C1 segment of cervical spinal cord (tissue), 14 donors: ENCODE measurements at regions not wholly inside any gene's neighbourhood (a gene's known extent, or its start where the extent isn't known, plus 50 kb on each side); places are given as distances from the start of the nearest gene placed in this dataset.
"Not testable (repeated sequence)": the region's sequence is repeated elsewhere in the genome, so short reads cannot be mapped to it uniquely, and the experiment has no call there.

Source experiments
- DNase-seq, 14 donors: peaks; one replicate each; lab custom pipeline; 2025; lab: John Stamatoyannopoulos, UW

DNA sequence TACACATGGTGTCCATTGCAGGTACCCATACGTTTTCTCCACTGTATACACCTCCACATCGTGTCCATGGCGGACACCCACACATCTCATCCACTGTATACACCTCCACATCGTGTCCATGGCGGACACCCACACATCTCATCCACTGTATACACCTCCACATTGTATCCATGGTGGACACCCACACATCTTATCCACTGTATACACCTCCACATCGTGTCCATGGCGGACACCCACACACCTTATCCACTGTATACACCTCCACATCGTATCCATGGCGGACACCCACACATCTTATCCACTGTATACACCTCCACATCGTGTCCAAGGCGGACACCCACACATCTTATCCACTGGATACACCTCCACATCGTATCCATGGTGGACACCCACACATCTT lies 50.4 kb upstream of the TTC34 start:
- DNase-seq: not testable (repeated sequence)

DNA sequence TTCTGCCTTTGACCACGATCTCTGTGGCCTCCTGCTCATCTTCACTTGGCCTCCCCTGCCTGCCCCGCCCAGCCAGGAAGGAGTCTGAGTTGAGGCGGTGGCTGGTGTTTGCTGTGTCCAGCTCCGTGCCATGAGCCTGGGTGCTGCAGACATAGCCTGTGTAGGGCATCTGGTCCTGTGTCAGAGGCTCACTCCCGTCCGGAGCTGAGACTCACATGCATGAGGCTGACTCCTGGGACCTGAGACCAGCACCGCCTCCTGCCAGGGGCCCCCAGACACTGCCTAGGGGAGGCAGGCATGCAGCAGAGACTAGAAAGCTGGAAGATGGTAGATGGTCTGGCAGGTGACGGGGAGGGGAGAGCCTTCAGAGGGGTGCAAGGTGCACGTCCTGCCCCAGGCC lies 52.2 kb upstream of the TTC34 start:
- DNase-seq: no peak

DNA sequence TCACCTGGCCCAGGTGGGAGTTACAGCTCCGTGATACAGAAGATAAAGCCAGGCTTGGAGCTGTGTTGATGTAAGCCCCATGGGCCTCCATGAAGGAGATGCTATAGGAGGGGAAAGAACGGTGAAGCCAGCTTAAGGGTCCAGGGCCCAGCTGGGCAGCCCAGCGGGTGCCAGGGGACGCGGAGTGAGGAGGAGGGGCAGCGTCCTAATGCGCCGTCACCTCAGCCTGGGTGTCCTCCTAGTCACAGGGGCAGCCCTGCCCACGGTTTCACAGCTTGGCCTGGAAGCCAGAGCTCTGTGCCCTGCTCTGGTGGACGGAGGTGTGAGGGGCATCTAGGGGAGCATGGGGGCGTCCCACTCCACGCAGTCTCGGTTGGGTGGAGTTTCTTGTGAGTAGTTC lies 52.7 kb upstream of the TTC34 start:
- no peak for DNase-seq

DNA sequence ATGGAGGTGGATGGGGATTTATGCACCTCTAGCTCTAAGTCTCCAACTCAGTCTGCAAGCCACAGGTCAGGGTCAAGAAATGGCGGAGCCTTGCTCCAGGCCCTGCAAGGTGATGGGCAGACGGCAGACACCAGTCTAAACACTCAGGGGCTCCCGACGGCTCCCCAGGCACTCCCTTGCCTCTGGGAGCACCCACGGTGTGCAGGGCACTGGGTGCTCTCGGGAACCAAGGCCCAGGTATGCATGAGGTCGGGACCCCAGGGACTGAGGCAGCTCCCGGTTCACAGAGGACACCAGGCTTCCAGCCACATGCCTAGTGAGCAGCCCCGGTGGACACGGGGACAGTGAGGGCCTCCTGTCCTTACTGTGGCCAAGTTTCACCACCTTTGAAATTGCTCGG lies 53.1 kb upstream of the TTC34 start:
- DNase-seq: no peak

DNA sequence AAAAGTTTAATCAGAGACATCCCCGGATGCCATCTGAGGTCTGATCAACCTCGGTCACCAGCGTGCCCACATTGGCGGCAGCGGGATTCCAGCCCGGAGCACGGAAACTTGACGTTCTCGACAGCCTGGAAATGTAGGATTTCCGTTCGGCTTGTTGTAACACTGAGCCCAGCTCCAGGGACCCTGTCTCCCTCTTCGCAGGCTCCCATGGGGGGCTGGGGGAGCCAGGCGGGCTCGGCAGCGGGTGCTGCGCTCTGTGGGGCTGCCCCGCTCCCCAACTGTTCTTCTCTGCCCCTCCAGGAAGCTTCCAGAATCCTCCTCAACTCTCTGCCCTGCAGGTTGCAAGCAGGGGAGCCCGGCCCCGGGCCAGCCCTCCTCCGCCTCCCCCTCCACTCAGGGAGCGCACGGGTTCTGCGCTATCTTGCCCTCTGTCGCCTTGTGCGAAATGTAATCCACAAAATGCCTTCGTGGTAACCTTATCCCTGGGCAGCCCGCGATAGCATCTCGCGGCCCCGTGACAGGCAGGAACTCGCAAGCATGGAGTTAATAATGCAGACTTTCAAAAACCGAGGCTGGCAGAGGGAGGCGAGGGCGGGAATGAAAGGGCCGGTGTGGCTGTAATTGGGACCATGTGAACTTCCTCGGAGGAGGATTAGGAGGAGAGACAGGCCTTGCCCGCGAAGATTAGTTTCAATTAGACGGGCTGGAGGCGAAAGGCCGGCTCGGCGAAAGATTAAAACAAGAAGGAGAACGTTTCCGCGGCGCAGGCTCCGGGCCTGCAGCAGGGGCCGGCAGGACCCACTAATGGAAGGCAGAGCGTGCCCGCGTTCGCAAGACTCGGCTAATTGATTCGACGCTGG lies 53.9 kb upstream of the TTC34 start:
- no peak for DNase-seq

DNA sequence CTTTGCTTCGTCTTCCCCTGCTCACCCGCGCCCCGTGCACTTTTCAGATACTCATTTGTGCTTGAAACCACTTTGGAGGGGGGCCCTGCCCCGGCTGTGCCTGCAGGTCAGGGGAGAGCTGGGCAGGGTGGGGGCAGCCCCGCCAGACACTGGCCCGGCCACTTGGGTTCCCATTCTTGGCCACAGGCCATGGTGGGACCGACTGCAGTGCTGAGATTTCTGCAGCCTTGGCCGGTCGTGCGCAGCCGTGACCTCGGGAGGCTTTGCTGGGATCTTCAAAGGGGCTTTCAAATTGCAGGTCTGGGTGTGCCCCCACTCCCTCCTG lies 54.5 kb upstream of the TTC34 start:
- no peak for DNase-seq

DNA sequence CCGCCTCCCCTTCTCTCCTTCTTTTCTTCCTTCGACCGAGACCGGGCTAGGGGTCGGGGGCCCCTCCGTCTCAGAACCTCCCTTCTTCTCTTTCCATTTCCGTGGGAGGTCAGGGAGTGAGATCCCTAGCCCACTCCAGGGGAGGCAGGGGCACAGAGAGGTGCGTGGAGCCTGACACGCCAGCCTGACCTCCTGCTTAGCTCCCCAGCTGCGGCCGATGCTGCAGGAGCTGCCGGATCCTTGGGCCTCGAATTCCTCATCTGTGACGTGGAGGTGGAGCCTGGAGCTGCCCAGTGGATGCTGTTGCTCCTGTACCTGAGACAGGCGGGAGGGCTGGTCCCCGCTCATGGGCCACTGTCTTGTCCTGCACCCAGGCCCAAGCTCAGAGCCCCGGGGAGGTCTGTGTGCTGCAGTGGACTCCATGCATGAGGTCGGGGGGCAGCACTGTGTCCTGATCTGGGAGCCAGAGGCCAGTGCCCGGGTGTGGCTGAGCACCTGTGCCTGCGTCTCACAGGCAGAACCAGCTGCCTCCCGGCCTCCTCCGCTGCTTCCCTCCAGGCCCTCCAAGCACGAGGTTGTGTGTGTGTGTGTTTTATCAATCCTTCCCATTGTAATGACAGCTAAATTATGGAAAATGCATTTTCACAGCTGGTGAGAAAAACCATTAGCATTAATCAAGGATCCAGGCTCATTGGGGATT lies 55.3 kb upstream of the TTC34 start:
- DNase-seq: no peak

DNA sequence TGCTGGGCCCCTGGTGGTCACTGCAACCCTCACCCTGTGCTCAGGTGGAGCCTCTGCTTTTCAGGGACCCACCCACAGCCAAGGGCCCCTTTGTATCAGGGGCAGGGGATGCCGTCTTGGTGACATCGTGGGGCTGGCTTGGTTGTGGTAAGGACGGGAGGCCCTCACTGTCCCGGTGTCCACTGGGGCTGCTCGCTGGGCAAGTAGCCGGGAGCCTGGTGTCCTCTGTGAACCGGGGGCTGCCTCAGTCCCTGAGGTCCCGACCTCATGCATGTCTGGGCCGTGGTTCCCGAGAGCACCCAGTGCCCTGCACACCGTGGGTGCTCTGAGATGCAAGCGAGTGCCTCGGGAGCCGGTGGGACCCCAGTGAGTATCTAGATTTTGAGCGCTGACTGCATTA lies 56.0 kb upstream of the TTC34 start:
- no peak for DNase-seq

DNA sequence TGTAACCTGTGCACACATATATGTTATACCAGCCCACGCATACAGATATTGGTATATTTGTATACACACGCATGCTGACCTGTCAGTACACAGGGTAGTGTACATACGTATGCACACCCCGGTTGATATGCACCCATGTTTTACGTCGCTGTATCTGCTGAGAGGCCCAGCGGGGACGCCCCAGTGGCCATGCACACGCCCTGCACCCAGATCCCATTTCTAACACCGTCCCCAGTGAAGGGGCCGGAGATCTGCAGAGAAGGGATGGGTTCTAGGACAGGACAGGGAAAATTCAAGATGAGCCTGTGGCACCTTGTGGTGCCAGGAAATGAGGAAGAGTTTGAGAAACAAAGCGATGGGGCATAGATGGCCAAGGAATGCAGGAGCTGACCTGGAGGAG lies 57.2 kb upstream of the TTC34 start:
- no peak for DNase-seq

DNA sequence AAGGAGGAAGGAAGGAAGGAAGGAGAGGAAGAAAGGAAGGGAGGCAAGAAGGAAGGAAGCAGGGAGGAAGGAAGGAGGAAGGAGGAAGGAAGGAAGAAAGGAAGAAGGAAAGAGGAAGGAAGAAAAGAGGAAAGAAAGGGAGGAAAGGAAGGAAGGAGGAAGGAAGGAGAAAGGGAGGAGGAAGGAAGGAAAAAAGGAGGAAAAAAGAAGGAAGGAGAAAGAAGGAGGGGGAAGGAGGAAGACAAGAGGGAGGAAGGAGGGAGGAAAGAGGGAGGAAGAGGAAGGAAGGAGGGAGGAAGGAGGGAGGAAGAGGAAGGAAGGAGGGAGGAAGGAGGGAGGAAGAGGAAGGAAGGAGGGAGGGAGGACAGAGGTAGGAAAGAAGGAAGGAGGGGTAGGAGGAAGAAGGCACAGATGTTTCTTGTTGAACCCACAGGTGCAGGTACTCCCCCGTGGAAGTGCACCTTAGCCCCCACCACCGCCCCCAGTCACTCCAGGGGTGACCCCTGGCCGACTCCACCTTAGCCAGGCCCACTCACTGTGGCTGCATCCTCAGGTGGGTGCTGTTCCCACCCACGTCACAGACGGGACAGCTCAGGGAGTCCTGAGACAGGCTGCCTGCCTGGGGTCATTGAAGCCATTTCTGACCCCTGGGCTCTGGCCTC lies 57.9 kb upstream of the TTC34 start:
- DNase-seq: no peak

DNA sequence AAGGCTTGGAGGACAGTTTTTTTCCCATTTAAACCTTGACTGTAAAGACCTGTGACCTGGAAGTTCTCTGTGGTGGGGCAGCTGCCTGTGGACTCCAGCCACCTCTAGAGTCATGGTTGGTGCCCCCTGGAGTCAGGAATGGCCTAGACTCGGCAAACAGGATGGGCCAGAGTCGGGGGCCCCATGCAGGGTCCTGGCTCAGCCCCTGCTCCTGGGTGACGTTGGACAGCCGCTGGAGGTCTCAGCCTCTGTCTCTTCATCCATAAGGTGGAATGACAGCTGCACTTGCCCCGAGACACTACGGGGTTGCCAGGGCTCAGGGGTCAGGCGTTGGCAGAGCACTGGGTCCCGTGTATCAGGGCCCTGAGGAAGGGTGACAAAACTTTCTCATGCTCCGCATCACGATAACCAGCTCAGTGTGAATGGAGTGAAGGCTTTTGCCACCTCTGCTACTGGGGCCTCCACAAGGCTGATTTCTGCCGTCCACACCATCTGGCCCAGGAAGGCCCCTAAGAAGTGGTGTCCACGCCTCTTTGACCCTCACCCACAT lies 58.5 kb upstream of the TTC34 start:
- no peak for DNase-seq

DNA sequence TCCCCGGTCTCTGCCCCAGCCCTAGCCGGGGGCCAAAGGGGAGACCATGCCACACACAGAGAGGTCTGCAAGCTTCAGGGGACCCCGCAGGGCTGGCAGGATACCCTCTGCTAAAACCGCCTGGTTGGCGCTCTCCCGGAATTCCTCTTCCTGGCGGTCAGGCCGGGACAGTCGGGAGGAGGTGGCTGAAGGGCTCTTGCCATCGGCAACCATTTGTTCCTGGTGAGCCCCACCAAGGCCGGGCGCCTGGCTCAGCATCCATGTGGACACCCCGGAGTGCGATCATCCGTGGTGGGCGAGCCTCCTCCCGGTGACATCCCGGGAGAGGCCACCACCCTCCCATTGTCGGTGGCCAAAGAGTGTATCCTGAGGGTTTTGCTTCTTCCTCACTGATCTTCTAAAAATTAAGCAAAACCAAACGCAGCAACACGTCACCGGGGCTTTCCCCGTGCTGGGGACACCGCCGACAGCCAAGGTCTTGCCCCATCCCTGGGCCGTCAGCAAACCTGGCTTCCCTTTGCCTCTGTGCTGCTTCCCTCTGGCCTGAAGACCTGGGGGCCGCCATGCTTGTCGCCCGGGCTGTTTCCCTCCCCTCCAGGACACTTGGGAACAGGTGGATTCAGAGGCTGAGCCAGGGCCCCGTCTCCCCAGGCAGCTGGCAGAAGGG lies 59.1 kb upstream of the TTC34 start:
- no peak for DNase-seq

DNA sequence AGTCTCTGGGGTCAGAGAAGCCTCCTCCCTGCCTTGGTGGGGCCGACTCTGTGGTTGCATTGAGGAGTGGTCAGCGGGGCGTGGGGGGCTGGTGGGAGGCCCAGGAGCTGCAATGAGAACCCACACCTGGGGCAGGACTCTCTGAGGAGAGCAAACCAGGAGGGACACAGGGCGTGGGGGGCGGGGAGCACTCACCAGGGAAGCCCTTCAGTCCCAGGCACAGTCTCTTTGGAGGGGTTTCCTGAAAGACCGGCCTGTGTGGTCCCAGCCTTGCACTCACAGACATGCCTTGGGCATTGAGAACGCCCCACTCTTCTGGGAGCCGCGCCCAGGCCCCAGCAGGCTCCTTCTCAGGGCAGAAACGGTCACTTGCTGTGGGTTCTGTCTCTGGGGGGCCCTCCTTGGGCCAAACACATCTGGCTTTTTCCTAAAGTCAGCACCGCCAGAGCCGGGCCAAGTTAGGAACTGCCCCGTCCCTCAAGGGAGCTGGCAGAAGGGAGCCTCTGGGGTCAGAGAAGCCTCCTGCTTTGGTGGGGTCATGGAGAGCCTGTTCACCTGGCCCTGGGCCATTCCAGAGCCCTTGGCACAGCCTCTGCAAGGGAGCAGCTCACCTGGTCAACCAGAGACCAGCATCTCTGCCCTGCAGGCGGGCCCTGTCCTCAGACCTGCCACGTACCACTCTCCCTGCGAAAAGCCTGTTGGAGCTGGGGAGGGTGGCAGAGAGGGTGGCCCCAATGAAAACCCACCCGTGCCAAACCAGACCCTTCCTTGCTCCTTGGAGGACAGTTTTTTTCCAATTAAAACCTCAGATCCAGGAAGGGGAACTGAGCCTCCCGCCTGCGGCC lies 59.9 kb upstream of the TTC34 start:
- DNase-seq: no peak

DNA sequence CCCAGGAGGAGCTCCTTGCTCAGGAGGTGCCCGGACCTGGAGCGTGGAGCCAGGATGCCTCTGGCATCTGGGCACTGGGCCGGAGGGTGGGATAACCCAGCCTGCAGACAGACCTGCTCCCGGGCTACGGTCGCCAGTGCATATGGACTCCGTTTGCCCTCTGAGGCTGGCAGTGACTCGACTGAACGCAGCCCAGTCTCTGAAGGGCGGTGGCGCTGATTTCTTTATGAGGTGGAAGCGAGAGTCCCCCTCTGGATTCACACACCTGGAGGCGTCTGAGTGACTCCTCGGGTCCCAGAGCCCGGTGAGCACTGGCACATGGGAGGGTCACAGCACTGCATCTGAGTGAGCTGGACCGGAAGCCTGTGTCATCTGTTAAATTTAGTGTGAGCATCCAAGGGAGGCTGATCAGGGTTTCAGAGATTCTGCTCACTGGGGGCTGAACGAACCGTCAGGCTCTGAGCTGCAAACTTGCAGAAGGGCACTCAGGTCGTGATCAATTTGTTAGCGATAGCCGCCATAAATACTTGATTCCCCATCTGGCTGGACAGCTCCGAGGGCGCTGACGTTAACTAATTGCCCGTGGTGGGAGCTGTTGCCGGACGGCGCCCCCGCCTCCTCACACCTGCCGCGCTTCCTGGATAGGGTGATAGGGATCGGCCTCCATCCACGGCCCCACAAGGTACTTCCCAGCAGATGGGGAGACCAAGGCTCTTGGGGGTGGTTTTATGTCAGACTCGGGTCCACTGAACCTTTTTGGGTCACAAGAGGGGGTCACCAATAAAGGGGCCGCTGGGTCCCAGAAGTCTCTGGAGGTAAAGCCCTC lies 60.7 kb upstream of the TTC34 start:
- DNase-seq: no peak

DNA sequence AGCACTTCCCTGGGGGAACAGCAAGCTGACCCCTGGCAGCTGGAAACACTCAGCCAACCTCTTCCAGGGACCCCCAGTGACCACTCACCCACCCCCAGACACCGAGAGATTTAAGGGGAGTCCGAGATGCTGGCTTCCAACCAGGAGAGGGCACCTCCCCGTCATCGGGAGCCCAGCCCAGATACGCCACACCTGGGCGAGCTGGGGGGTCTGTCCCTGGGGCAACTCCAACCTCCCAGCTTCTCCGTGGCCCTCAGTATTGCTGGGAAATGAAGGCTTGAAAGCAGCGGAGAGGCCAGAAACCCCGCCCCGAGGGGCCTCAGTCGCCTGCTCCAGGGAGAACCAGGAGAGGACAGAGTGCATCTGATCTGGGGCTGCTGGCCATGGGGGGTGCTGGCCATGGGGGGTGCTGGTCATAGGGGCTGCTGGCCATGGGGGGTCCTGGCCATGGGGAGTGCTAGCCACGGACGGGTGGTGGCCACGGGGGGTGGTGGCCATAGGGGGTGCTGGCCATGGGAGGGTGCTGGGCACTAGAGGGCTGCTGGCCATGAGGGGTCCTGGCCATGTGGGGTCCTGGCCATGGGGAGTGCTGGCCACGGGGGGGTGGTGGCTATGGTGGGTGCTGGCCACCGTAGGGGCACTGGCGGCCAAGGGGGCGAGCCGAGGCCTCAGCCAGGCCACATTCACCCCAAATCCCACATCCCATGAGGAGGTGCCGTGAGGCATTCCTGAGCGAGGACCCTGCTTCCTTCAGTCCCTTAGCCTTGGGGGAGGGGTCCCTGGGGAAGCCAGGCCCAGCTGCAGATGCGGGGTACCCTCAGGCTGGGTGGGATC lies 61.5 kb upstream of the TTC34 start:
- DNase-seq: no peak

DNA sequence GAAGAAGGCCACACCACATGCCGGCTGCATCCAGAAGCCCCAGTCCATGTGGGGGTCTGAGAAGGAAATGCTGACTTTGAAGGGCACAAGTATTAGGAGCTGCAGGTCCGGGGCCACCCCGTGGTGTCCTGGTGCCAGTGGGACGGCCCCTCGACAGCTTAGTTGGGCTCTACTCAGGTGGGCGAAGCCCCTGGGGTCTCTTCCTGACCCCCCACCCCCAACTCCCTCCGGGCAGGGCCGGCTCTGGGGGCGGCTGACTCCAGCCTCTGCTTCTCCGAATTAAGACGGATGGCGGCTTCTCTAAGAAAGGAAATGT lies 62.1 kb upstream of the TTC34 start:
- DNase-seq: no peak

DNA sequence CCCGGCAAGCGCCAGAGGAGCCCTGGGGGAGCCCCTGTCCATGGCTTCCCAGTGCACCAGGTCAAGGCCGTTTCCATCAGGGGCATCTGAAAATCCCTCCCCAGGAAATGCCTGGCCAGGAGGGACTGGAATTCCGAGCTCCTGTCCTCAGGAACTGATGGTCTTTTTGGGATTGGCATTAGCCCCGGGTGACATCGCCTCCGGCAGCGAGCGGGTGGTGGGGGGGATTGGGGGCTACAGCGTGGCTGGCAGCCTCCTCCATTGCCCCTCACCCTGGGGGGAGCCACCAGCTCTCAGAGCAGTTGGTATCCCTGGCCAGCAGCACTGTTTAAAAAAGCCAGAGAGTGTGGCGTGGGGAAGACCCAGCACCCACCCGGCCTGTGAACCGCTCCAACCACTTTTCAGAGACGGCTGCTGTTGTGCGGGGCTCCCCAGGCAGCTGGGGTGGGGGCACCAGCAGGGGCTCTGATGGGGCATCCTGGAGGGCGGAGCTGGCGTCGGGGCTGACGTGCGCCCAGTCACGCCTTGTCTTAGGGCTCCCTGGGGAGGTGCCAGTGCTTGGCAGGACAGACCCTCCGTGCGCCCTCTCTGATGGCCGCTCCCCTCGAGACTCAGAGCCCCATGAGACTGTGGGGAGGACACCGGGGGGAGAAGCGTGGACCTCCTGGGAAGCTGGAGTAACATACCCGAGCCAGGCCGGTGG lies 62.9 kb upstream of the TTC34 start:
- DNase-seq: no peak

DNA sequence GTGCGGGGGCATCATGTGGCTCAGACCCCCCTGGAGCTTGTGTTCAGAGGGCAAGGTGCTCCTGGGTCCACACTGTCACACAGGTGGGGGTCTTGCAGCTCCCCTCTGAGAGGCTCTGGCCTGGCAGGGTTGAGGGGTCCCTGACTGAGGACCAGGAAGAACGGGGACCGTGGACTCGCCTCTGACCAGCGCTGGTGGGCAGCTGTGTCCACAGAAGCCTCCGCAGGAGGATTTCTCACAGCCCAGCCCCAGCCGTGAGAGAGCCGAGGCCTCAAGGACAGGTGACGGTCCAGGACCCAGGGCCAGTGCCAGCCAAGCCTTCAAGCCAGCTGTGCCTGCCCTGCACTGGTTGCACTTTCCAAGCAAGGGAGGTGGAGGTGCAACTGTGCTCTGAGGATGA lies 63.5 kb upstream of the TTC34 start:
- DNase-seq: no peak
